Esophagus mucosa (tissue), 1 donor: ENCODE measurements at regions not wholly inside any gene's neighbourhood (a gene's known extent, or its start where the extent isn't known, plus 50 kb on each side); places are given as distances from the start of the nearest gene placed in this dataset.

Experiments
- ATAC-seq: fragments of 200-7000 bp; cut with Tn5 transposase; one replicate; pipeline ENCODE4 v1.9.1; 2020
- donor health status: DM: yes; HTN: yes; CAD: no.

DNA sequence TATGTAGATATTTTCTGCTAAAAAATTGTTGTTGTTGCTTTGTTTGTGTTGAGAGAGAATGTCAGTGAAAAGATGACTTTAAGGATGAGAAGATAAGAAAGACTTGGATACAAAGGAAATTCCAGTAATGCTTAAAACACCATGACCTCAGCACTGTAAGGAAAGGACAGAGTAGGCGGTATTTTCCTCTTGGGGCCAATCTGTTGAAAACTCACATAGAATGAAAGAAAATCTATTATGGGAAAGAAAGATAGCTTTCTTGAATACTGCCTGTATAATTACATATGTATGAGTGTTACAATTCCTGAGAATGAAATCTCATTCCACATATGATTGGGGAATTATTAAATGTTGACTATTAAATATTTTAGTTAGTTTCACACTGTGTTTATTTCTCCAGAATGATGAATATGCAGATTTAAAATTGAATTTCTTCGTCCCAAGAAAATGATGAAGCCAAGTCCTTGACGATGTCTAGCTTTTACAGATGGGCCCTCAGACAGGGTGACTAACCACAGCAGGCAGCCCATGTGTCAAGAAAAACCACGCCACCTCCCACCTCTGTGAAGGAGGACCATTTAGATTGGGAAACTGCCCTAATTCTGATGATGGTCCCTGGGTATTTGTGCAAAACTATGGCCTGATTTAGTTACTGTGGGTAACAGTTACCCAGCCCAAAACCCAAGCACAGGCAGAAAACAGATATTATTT lies 49.7 kb upstream of the LMO4 start:
- ATAC-seq = no peak
